Ovary (tissue), 7 donors: ENCODE measurements at regions not wholly inside any gene's neighbourhood (a gene's known extent, or its start where the extent isn't known, plus 50 kb on each side); places are given as distances from the start of the nearest gene placed in this dataset.

ENCODE experiments used
- DNase-seq, 5 donors: peaks; one replicate each; pipeline ENCODE4 v3.0.0-alpha.2; 2019 to 2020
- H3K27ac ChIP-seq, 2 donors: fragments of 200-600 bp; one replicate each; pipeline versions ENCODE4 v1.5.1 to v1.8.0; 2019 to 2022
- H3K27me3 ChIP-seq: fragments of 200-600 bp; one replicate; pipeline ENCODE4 v1.8.0; 2022
- H3K36me3 ChIP-seq: fragments of 200-600 bp; sonication (generic); one replicate; pipeline ENCODE4 v1.5.1; 2019
- H3K4me1 ChIP-seq: one replicate; pipeline ENCODE4 v1.8.1; 2013; ENCODE audit warnings: mild to moderate bottlenecking, moderate library complexity; ENCODE audit not compliant: insufficient read depth
- H3K4me3 ChIP-seq: fragments of 200-600 bp; sonication (generic); one replicate; pipeline ENCODE4 v1.5.1; 2017
- H3K9me3 ChIP-seq, 2 donors: fragments of 200-600 bp in 1 of 2; sonication (generic) in 1 of 2; one replicate each; pipeline versions ENCODE4 v1.5.1 to v1.8.1; 2013 to 2019; ENCODE audit warnings: mild to moderate bottlenecking in 1 of 2, moderate library complexity in 1 of 2
- CTCF ChIP-seq, 3 donors: fragments of 450-650 bp in 2 of 3; fragments of 200-600 bp in 1 of 3; IDR thresholded peaks; one replicate each; pipeline versions ENCODE4 v1.5.1 to v1.8.0; 2016 to 2022; ENCODE audit warnings: antibody characterized with exemption in 3 of 3, mild to moderate bottlenecking in 1 of 3
- EP300 ChIP-seq: sonication (generic); formaldehyde crosslinking; IDR thresholded peaks from one replicate; pipeline ENCODE4 v1.6.1; 2017; ENCODE audit warnings: antibody characterized with exemption
- POLR2A ChIP-seq: fragments of 450-650 bp; IDR thresholded peaks from one replicate; pipeline ENCODE4 v1.6.1; 2017; ENCODE audit warnings: antibody characterized with exemption, mild to moderate bottlenecking, moderate library complexity
- WGBS, 3 donors: extraction: QIAGEN DNeasy Blood & Tissue Kit in 1 of 3; methylation state at CpG; one replicate each; pipeline versions ENCODE4 v1.1.5 to v1.1.7; 2013 to 2017; 5-methylcytosine and 5-hydroxymethylcytosine counted together
- intact Hi-C, 4 donors: fragments of 100-400 bp; cut with DNase I; formaldehyde crosslinking; loops; one replicate each; pipeline versions ENCODE4 v1.11.0 to v1.15.1; 2022 to 2023
- donor health status: DM: no; HTN: no; CAD: no; lungs with moderate emphysema.
- donor health status: DM: no; HTN: no; CAD: no.
- donor health status: Bipolar disorder and iron deficiency.
- donor health status: DM: no; HTN: no; CAD: no.
- donor health status: DM: yes; HTN: yes; CAD: no.

- H3K36me3 ChIP-seq, result no peaks in the 10 kb centered on the region
- no peak for DNase-seq
- no peaks in the 10 kb centered on the region for H3K9me3 ChIP-seq
- no peak overlapping the region for H3K27ac ChIP-seq
- no peaks in the 10 kb centered on the region for H3K27me3 ChIP-seq
- intact Hi-C loops, result no loop called here
- no peak overlapping the region for H3K4me3 ChIP-seq
- no peaks in the 10 kb centered on the region for H3K4me1 ChIP-seq
- no peak for TF ChIP-seq CTCF (IDR thresholded peaks at IDR 0.05)
- no peak for TF ChIP-seq EP300
- no peak for TF ChIP-seq POLR2A
These were observed 860.2 kb downstream of the C12orf50 start for GRCh38 chr12:87169010-87169409.

GRCh38 chr12:87165733-87166375, 863.3 kb downstream of the C12orf50 start:
- no peak overlapping the region for H3K4me3 ChIP-seq

GRCh38 chr12:87163122-87163521, 866.1 kb downstream of the C12orf50 start:
- DNase-seq, result no peak
- H3K27ac ChIP-seq, result no peak overlapping the region
- no peak for TF ChIP-seq EP300
- H3K36me3 ChIP-seq, result no peaks in the 10 kb centered on the region
- WGBS, 3 donors, result 76 to 86% (median 81%) methylated on average over 1 of the region's 1 CpG
- H3K27me3 ChIP-seq, result no peaks in the 10 kb centered on the region
- intact Hi-C loops, result no loop called here
- H3K4me3 ChIP-seq, result no peak overlapping the region
- no peaks in the 10 kb centered on the region for H3K9me3 ChIP-seq
- H3K4me1 ChIP-seq, result no peaks in the 10 kb centered on the region

More at GRCh38 chr12:87165733-87166375, 863.3 kb downstream of the C12orf50 start:
- WGBS, 3 donors, result 96 to 98% (median 96%) methylated on average over 3 of the region's 3 CpGs
- Histone ChIP-seq H3K27ac (no peak overlapping the region), H3K9me3 (no peaks in the 10 kb centered on the region), H3K36me3 (no peaks in the 10 kb centered on the region), H3K27me3 (no peaks in the 10 kb centered on the region), H3K4me1 (no peaks in the 10 kb centered on the region)
- intact Hi-C loops, result no loop called here
- TF ChIP-seq EP300 (no peak), POLR2A (no peak), CTCF (IDR thresholded peaks at IDR 0.05) (no peak)
- DNase-seq, result no peak

- Histone ChIP-seq H3K27ac (no peak overlapping the region), H3K4me3 (no peak overlapping the region), H3K4me1 (no peaks in the 10 kb centered on the region), H3K9me3 (no peaks in the 10 kb centered on the region), H3K36me3 (no peaks in the 10 kb centered on the region), H3K27me3 (no peaks in the 10 kb centered on the region)
- no peak for TF ChIP-seq EP300
- TF ChIP-seq CTCF (IDR thresholded peaks at IDR 0.05), result no peak
- 85 to 92% (median 91%) methylated on average over 1 of the region's 1 CpG for whole genome bisulfite sequencing, 3 donors
- DNase-seq, result no peak
- intact Hi-C loops, result no loop called here
These were observed 868.2 kb downstream of the C12orf50 start for GRCh38 chr12:87160848-87161601.

GRCh38 chr12:87157791-87158190, 871.4 kb downstream of the C12orf50 start:
- H3K27ac ChIP-seq, result no peak overlapping the region
- intact Hi-C loops, result loop anchor here in 1 of 4 donors (1.0 kb wide), 1 partner anchor 29 kb away; no protein-coding TSS in a partner anchor
- no peak for TF ChIP-seq EP300
- no peak for TF ChIP-seq CTCF (IDR thresholded peaks at IDR 0.05)
- no peak for TF ChIP-seq POLR2A
- H3K4me1 ChIP-seq, result no peaks in the 10 kb centered on the region
- no peaks in the 10 kb centered on the region for H3K27me3 ChIP-seq
- 41 to 66% (median 64%) methylated on average over 6 of the region's 6 CpGs for WGBS, 3 donors
- DNase-seq, result no peak
- no peaks in the 10 kb centered on the region for H3K9me3 ChIP-seq
- no peaks in the 10 kb centered on the region for H3K36me3 ChIP-seq
- no peak overlapping the region for H3K4me3 ChIP-seq
